ENCODE measurements at regions not wholly inside any gene's neighbourhood (a gene's known extent, or its start where the extent isn't known, plus 50 kb on each side); places are given as distances from the start of the nearest gene placed in this dataset.

GRCh38 chr15:54915380-54915779, 281.4 kb downstream of the RSL24D1 start:
- TF ChIP-seq CTCF (IDR thresholded peaks at IDR 0.05) (no peak), POLR2A (IDR thresholded peaks at IDR 0.05) (no peak)

Measured in lower leg skin (tissue), 3 donors.